GM19452 (cell line): ENCODE measurements at regions not wholly inside any gene's neighbourhood (a gene's known extent, or its start where the extent isn't known, plus 50 kb on each side); places are given as distances from the start of the nearest gene placed in this dataset.

Source experiments
- ATAC-seq: cut with Tn5 transposase; IDR thresholded peaks from one replicate; pipeline ENCODE4 v1.9.1; 2021; ENCODE audit not compliant: unreplicated experiment

- ATAC-seq: no peak
These were observed 1194.3 kb upstream of the CDH8 start for GRCh38 chr16:63230421-63231040.

- ATAC-seq: no peak
These were observed 1192.0 kb upstream of the CDH8 start for GRCh38 chr16:63228259-63228658.

GRCh38 chr16:63223851-63224250 is 1187.6 kb upstream of the CDH8 start:
- no peak for ATAC-seq

- no peak for ATAC-seq
These were observed 1180.6 kb upstream of the CDH8 start for GRCh38 chr16:63216696-63217423.

DNA sequence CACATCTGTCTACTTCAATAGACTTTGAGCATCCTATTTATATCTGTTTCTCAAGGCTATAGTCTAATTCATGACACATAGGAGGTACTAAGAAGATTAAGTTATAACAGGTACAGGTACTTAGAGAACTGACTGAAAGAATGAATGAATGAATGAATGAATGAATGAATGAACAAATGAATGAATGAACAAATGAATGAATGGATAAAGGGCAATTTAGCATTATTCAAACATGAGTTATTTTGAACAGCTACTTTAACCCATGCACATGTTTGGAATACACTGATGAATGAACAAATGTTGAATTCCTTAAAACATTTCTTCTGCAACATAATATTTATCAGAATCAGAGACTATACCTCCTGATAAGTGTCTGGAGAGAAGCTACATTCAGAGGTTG is 1165.6 kb upstream of the CDH8 start:
- ATAC-seq: no peak

DNA sequence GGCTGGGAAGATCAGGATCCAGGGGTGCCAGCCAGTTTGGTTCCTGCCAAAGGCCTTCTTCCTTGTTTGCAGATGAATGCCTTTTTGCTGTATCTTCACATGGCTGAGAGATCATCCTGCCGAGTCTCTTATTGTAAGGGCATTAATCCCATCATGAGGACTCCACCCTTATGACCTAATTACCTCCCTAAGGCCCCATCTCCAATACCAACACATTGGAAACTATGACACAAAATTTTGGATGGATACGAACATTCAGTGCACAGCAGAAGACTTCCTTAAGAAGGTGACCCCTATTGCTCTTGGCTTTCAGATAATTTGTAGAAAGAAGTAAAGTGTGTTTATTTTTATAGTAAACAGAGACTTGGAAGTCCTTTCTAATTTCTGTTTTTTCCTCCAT is 1164.7 kb upstream of the CDH8 start:
- no peak for ATAC-seq

- no peak for ATAC-seq
These were observed 1159.1 kb upstream of the CDH8 start for GRCh38 chr16:63195336-63195735.

GRCh38 chr16:63192980-63193379 is 1156.7 kb upstream of the CDH8 start:
- no peak for ATAC-seq

DNA sequence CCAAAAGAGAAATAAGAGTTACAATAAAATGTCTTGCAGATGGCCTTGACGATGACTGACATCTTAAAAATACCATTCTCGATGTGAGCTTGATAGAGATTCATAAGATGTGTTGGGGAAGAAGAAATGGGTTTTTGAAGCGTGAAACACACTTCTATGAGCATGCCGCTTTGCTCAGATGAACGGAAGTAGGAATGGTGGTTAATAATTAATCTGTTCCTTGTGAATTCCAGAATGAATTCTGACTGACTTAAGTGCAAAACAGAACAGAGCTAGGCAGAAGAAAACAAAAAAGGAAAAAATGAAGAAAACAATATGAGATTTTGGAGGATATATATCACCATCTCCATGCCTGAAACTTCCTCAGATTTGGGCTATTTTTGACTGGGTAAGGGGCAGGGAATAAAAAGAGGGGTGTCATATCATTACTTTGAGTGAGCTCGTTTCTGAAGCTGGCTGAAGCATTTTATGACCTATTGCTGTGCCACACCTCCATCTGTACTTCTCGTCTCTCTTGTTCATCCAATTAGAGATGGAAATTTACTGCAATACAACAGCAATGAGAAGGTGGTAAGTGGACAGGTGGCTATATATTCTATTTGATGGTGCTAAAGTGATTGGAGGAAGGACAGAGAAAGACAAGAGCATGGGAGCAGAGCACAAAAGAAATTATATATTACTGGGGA is 1152.0 kb upstream of the CDH8 start:
- ATAC-seq: no peak

GRCh38 chr16:63187638-63188037 is 1151.4 kb upstream of the CDH8 start:
- no peak for ATAC-seq

DNA sequence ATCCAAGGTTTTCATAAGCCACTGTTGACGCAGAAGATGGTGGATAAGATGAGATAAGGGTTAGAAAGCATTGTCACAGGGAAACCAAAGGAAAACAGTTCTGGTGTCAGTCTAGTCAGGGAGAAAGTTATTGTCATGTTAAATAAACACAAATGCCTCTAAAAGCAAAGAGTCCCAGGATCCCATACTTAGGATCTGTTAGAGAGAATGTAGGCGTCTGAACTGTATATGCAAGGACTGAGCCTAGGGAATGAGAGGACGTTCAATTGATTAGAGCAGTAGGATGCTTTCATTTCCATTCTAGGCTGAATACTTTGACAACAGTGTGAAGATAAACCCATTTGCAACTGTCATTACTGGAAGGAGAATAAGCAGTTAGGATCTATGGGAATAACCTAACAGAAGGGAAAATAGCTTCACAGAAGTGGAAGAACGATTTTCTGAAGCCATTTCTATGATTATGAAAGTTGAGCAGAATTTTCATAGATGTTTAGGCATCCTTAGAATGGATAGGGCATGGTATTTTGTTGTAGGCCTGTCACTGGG is 1149.1 kb upstream of the CDH8 start:
- no peak for ATAC-seq

DNA sequence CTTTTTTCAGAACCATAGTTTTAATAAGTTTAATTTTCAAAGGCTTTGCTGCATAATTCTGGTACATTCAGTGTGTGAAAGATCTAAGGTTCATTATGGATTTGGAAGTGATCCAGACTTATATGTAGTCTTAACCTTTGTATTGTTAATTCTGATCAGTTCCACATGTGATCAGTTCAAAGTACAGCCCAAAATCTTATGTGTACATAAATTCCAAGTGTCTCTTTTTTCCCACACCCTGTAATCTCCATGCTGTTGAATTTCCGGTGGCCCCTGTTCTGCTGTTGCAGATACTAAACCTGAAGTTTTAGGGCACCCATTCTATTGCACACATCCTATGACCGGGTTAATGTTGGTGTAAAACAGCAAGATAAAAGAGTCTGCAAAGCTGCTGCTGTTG is 1147.5 kb upstream of the CDH8 start:
- no peak for ATAC-seq

GRCh38 chr16:63175313-63175712 is 1139.1 kb upstream of the CDH8 start:
- ATAC-seq: no peak

DNA sequence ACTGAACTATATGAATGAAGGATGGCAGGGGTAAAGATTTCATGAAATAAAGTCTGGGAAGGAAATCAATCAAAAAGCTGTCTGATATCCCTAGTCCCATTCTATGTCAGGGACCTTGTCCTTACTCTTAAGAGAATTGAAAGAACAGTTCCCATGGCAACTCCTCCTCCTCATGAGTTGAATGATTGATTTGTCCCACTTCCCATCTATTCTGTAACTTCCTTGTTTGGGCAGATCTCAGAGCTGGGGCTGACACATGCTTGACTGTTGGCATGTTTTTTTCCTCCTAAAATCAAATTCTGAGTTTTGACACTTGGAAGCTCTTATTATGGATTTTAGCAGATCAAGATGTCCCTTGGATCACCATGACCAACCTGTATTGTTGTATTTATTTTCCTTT is 1138.6 kb upstream of the CDH8 start:
- no peak for ATAC-seq

GRCh38 chr16:63171545-63171944 is 1135.3 kb upstream of the CDH8 start:
- no peak for ATAC-seq

DNA sequence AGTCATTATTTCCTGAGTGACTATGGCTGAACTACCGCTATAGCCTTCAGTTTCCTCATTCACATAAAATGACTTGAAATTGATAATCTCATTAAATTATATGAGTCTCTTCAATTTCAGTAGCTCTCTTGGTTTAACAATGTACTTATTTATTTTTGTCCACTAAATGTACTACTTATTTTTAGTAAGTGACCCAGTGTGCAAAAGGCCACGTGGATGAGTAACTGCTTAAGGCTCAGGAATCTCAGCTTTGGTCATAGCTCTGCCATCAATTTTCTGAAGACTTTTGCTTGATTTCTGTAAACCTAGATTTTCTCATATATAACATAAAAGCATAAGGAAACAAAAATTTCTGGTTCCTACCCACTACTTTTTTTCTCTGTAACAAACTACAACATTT is 1132.9 kb upstream of the CDH8 start:
- no peak for ATAC-seq

DNA sequence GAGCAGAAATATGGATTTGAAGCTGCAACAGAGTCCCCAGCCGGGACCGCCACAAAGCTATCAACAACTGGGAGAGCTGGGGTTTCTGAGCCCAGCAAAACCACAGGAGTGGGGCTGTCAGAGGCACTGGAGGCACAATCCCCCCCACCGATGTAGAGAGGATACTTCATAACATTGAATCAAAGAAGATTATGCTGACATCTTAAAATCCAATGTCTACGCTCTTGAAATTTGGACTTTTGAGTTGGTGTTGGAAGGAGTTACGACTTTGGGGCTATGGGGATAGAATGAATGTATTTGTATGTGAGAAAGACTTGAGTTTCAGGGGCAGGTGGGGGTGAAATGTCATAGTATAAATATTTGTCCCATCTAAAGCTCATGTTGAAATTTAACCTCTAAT is 1121.6 kb upstream of the CDH8 start:
- ATAC-seq: no peak

DNA sequence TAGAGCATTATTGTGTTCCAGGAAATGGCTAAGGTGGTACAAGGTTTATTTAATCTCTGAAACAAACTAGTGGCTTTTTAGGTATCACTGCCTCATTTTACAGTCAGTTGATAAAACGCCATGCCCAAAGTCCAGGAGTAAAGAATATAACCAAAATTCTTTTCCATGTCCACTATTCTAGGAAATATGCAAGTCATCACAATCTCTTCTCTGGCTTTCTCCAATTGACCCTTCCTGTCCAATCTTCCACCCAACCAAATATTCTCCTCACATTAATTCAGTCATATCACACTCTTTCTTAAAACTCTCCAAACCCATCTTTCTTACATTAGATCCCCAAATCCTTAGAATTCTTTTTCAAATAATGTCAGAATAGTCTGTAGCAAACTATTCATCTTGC is 1110.0 kb upstream of the CDH8 start:
- ATAC-seq: no peak

DNA sequence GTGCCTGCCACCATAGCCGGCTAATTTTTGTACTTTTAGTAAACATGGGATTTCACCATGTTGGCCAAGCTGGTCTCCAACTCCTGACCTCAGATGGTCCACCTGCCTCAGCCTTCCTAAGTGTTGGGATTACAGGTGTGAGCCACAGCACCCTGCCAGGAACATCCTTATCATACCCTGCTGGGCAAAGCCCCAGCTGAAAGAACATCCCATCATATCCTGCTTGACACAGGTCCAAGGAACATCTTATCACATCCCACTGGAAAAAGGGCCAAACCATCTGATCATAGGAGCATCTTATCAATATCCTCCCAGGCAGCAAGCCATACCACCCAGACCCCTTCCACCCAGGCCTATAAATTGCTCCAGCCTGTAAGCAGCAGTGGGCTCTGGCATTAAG is 1109.2 kb upstream of the CDH8 start:
- ATAC-seq: no peak

GRCh38 chr16:63135069-63135468 is 1098.8 kb upstream of the CDH8 start:
- ATAC-seq: no peak

GRCh38 chr16:63131503-63131902 is 1095.3 kb upstream of the CDH8 start:
- ATAC-seq: no peak

DNA sequence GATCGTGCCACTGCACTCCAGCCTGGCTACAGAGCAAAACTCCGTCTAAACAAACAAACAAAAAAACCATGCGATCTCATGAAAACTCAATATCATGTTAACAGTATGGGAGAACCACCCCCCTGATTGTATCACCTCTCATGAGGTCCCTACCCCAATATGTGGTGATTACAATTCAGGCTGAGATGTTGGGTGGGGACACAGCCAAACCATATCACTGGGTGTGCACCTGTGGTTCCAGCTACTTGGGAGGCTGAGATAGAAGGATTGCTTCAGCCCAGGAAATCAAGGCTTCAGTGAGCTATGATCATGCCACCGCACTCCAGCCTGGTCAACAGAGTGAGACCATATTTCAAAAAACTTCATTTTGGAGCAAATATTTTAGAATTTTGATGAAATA is 1094.7 kb upstream of the CDH8 start:
- no peak for ATAC-seq
